Heart left ventricle (tissue), 13 donors: ENCODE measurements at regions not wholly inside any gene's neighbourhood (a gene's known extent, or its start where the extent isn't known, plus 50 kb on each side); places are given as distances from the start of the nearest gene placed in this dataset.

Source experiments
- CTCF ChIP-seq, 12 donors: fragments of 200-600 bp; sonication (generic) in 4 of 12; IDR thresholded peaks; one replicate each; pipeline versions ENCODE4 v1.5.0 to v1.8.0; 2018 to 2022; ENCODE audit warnings: antibody characterized with exemption in 12 of 12, mild to moderate bottlenecking in 5 of 12
- POLR2A ChIP-seq, 2 donors: fragments of 450-650 bp; IDR thresholded peaks; one replicate each; pipeline ENCODE4 v1.6.1; 2017; ENCODE audit warnings: antibody characterized with exemption in 2 of 2, mild to moderate bottlenecking in 2 of 2, moderate library complexity in 2 of 2
- donor health status: ischemic (EF 13 %, LVEDD 7.1; RV severe dilation, severe dysfunction).
- donor health status: DM: no; HTN: yes; CAD: no.
- donor health status: DM: no; HTN: no; CAD: no.
- donor health status: ischemic (EF 25% LVEDD 6.9; RV normal size, moderate dysfunction).
- donor health status: ischemic (EF 25% LVEDD 5.7; RV mildly dilated, moderate dysfunction).
- donor health status: ischemic (EF 35%, LVEDD 5.7; RV mildly dilated, moderate dysfunction).
- donor health status: nonischemic (EF 11% LVEDD 7.7; RV severe dilation, severe dysfunction).
- donor health status: DM: yes; HTN: yes; CAD: no.
- donor health status: PGD.
- donor health status: ischemic (EF 29% LVEDD 5.4; RV normal size, mild dysfunction).
- donor health status: nonischemic (EF 23%, LVEDD 6.1; RV moderate dilation, normal function).

- TF ChIP-seq POLR2A (IDR thresholded peaks at IDR 0.05) (no peak), CTCF (IDR thresholded peaks at IDR 0.05) (no peak)
Measured at GRCh38 chr3:167187221-167187620, 192.9 kb downstream of the ZBBX start.
